ENCODE measurements at regions not wholly inside any gene's neighbourhood (a gene's known extent, or its start where the extent isn't known, plus 50 kb on each side); places are given as distances from the start of the nearest gene placed in this dataset.

DNA sequence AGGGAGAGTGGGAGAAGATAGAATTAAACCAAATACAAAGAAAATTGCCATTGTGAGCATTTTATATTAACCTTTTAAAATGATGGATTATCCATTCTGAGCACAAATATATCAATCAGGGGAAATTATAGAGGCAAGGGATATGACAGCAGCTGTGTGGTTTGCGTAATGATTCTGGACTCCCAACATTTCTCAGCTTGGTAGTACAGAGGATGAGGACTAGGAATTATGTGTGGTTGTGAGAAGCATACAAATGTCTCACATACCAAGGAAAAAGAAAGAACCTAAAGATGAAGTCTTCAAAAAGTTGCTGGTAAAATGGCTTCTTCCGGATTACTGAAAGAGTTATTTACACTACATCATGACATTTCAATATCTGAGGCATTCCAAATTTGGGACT is 674.6 kb upstream of the NR3C2 start:
- TF ChIP-seq, protein P1, sequence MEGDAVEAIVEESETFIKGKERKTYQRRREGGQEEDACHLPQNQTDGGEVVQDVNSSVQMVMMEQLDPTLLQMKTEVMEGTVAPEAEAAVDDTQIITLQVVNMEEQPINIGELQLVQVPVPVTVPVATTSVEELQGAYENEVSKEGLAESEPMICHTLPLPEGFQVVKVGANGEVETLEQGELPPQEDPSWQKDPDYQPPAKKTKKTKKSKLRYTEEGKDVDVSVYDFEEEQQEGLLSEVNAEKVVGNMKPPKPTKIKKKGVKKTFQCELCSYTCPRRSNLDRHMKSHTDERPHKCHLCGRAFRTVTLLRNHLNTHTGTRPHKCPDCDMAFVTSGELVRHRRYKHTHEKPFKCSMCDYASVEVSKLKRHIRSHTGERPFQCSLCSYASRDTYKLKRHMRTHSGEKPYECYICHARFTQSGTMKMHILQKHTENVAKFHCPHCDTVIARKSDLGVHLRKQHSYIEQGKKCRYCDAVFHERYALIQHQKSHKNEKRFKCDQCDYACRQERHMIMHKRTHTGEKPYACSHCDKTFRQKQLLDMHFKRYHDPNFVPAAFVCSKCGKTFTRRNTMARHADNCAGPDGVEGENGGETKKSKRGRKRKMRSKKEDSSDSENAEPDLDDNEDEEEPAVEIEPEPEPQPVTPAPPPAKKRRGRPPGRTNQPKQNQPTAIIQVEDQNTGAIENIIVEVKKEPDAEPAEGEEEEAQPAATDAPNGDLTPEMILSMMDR (IDR thresholded peaks at IDR 0.05), result no peak

DNA sequence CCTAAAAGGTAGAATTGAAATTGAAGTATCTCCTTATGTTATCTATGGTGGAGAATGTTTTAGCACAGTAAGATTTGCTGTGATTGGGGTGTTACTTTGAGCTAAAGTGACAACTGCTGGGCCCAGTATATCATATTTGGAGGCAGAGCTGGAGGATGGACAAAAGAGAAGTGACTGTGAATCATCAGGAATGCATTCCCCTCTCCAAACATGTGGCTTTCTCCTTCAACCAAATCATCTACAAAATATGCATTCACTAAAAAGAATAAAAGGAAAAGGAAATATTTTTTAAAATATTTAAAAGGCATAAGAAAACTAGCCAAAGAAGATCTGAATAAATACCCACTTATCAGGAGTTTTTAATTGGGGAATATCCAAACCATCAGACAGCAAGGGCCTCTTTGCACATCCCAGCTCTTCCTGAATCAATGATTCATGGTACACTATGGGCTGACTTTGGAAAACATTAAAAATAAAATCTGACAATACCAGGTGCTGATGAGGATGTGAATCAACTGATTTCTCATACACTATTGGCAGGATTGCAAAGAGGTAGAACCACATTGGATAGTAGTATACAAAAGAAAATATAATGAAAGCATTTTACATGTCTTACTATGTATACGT is 671.7 kb upstream of the NR3C2 start:
- TF ChIP-seq, protein P1 (IDR thresholded peaks at IDR 0.05), result no peak

- TF ChIP-seq, protein P1 (IDR thresholded peaks at IDR 0.05), result peak; percentile 32; the same call in 1 of the 2 replicates
Measured at GRCh38 chr4:149112109-149112508, 669.9 kb upstream of the NR3C2 start.

GRCh38 chr4:149110481-149110880 is 668.3 kb upstream of the NR3C2 start:
- TF ChIP-seq, protein P1 (IDR thresholded peaks at IDR 0.05), result no peak

DNA sequence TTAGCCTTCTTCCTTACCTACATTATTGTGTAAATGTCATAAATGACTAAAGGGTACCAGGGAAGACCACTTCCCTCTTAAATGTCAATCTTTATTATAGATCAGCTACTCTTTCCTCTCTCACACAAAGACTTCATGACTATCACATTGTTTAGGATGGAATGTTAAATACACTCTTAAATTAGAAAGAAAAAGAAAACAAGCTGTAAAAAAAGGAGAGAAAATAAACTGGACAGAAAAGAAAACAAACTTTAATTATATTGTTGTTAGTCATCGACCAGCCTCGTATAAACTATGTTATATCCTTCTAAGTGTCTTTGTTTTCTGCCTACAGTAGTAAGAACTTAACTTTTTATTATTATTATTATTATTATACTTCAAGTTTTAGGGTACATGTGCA is 666.4 kb upstream of the NR3C2 start:
- TF ChIP-seq, protein P1 (IDR thresholded peaks at IDR 0.05), result no peak

- TF ChIP-seq, protein P1 (IDR thresholded peaks at IDR 0.05), result no peak
Measured at GRCh38 chr4:149102765-149103164, 660.6 kb upstream of the NR3C2 start.

DNA sequence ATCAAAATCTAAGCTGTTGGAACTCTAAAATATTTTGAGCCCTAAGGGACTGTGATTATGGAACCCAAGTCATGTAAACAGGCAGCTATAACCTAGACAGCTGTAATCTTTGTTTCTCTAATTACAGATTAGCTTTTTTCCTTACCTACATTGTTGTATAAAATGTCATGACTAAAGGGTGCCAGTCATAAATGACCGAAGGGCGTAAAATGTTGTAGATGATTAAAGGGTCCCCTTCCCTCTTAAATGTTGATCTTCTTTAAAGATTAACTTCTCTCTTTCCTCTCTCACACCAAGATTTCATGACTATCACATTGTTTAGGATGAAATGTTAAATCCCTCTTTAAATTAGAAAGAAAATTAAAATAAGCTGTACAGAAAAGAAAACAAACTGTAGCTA is 659.4 kb upstream of the NR3C2 start:
- TF ChIP-seq, protein P1 (IDR thresholded peaks at IDR 0.05), result no peak

DNA sequence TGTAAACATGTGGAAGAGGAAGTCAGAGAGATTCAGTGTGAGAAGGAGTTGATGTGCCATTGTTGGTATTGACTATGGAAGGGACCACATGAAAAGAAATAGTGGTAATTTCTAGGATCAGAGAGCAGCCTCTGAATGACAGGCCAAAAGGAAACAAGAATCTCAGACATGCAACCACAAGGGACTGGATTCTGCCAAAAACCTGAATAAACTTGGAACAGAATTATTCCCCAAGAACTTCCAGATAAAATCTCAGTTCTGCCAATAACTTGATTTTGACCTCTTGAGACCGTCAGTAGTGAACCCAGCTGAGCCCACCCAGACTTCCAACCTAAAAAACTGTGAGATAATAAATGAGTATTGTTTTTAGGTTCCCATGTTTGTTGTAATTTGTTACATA is 653.6 kb upstream of the NR3C2 start:
- TF ChIP-seq, protein P1 (IDR thresholded peaks at IDR 0.05), result no peak

Data from LNCAP (cell line).